HG02610 (cell line): ENCODE measurements at regions not wholly inside any gene's neighbourhood (a gene's known extent, or its start where the extent isn't known, plus 50 kb on each side); places are given as distances from the start of the nearest gene placed in this dataset.
"Not testable (repeated sequence)": the region's sequence is repeated elsewhere in the genome, so short reads cannot be mapped to it uniquely, and the experiment has no call there.

ENCODE experiments used
- ATAC-seq: cut with Tn5 transposase; IDR thresholded peaks from one replicate; pipeline ENCODE4 v1.9.1; 2021; ENCODE audit warnings: mild to moderate bottlenecking, moderate library complexity; ENCODE audit not compliant: unreplicated experiment

GRCh38 chr10:52368725-52369124 is 54.6 kb downstream of the DKK1 start:
- no peak for ATAC-seq

DNA sequence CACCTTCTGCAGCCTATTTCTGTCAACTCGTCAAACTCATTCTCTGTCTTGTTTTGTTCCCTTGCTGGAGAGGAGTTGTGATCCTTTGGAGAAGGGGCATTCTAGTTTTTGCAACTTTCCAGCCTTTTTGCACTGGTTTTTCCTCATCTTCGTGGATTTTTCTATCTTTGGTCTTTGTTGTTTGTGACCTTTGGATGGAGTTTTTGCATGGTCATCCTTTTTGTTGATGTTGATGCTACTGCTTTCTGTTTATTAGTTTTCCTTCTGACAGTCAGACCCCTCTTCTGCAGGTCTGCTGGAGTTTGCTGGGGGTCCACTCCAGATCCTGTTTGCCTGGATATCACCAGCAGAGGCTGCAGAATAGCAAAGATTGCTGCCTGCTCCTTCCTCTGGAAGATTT is 60.1 kb downstream of the DKK1 start:
- ATAC-seq = not testable (repeated sequence)

GRCh38 chr10:52376694-52377354 is 62.7 kb downstream of the DKK1 start:
- ATAC-seq = no peak

GRCh38 chr10:52378124-52378523 is 64.0 kb downstream of the DKK1 start:
- no peak for ATAC-seq

GRCh38 chr10:52379287-52379686 is 65.2 kb downstream of the DKK1 start:
- ATAC-seq = no peak

DNA sequence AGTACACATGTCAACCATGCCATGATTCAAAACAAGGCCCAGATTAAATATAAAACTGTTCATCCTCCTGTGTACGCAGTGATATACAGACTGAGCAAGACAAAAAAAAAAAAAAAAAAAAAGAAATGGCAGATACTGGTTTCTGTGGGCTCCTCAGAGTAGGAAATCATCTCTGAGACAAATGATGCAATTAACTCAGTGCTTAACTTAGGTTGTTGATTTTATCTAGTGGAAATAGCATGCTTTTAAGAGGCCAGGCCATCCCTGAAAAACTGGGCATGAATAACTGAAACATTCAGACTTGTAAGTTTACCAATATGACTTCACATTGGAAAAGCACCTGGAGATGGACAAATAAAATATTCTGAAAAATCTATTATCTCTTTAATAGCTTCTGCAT is 69.0 kb downstream of the DKK1 start:
- ATAC-seq = no peak

GRCh38 chr10:52387744-52388143 is 73.7 kb downstream of the DKK1 start:
- ATAC-seq = no peak

DNA sequence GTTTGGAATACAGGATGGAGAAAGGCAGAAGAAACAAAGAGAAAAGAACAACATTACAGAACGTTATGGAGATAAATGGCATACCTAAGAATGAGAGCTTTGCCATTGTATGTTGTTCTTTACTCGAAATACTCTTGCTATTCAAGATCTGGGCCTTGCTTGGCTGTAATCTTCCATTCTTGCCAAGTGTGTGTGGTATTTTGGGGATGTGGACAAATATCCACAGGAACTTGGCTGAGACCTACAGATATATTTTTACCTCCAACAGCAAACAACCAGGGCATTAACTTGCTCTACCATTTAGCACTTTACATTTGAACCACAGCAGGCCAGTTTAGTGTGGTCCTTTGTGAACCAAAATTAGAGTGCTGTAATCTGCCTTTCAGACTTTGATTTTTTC is 76.3 kb downstream of the DKK1 start:
- ATAC-seq = no peak

- no peak for ATAC-seq
Observed at GRCh38 chr10:52391927-52392602, 78.0 kb downstream of the DKK1 start.

DNA sequence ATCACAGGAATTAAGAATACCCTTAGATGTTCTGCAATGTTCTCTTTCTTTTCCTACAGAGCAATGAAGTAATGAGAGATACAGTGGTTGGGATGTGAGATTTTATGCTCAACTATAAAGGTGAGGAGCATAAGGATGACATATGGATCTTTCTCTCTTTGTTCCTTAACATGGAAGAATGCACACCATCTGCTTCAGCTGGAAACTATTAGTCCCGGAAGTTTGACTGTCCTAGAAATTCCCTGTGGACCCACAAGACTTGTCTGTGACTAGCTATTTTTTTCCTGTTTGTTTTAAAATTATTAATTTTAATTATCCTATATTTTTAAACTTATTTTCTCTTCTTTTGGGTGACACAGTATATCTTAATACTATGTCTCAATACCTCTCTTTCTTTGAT is 80.2 kb downstream of the DKK1 start:
- ATAC-seq = no peak

GRCh38 chr10:52400562-52400961 is 86.5 kb downstream of the DKK1 start:
- ATAC-seq = no peak

DNA sequence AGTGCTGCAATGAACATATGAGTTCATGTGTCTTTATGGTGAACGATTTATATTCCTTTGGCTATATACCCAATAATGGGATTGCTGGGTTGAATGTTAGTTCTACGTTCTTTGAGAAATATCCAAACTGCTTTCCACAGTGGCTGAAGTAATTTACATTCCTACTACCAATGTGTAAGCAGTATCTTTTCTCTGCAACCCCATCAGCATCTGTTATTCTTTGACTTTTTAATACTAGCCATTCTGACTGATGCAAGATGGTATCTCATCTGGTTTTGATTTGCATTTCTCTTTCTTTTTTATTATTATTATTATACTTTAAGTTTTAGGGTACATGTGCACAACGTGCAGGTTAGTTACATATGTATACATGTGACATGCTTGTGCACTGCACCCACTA is 89.7 kb downstream of the DKK1 start:
- ATAC-seq = not testable (repeated sequence)

- no peak for ATAC-seq
Observed at GRCh38 chr10:52409195-52409594, 95.1 kb downstream of the DKK1 start.

DNA sequence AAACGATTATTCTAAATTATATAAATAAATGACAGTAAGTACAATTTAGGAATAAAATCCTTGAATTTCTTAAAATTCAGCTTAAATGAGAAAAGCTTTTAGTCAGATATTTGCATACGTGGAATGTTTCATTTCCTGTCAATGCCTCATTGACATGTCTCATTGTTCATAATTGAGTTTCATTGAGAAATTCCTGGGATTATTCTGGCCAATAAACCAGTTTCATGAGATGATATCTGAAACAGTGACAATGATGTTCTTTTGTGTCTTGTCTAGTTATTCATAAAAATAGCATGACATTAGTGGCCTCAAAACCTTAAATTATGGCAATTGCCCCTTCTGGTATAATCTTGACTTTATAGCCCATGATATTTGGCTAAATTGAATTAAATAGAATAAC is 95.8 kb downstream of the DKK1 start:
- no peak for ATAC-seq

- ATAC-seq = no peak
Observed at GRCh38 chr10:52410916-52411315, 96.8 kb downstream of the DKK1 start.

DNA sequence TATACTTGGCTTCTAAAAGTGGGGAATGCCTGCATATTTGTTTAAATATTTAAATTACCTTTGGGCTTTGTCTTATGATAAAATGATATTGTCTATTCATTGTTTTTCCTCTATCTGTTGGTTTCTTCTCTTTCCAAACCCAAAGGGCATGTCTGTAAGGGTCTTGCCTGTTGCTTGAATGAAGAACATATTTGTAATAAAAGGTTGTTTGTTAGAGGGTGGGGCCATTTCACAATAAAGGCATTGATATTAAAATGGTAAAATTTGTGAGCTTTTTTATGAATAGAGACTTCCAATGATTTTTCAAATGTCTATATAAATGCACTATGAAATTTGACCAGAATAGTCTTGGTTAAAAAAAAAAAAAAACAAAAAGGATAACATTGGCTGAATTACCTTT is 105.2 kb downstream of the DKK1 start:
- ATAC-seq = no peak

- no peak for ATAC-seq
Observed at GRCh38 chr10:52420656-52421055, 106.6 kb downstream of the DKK1 start.

- ATAC-seq = no peak
Observed at GRCh38 chr10:52423369-52423768, 109.3 kb downstream of the DKK1 start.

DNA sequence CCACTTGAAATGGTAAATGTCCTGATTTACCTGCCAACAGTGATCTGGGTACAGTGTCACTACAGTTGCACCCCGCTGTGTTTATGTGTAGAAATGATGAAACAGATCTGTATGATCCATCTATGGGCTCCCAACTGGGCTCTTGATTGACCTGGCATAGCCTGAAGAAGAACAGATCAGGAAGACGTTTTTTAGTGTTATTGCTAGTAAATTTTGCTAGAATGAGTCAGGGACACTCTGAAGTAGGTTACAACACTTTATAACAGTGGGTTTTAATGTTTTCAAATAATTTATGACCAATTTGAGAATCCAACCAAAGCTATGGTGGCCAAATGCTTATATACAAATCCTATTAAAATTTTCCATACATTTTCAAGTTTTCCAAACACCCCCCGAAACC is 110.3 kb downstream of the DKK1 start:
- no peak for ATAC-seq

GRCh38 chr10:52434734-52435133 is 120.7 kb downstream of the DKK1 start:
- ATAC-seq = no peak

DNA sequence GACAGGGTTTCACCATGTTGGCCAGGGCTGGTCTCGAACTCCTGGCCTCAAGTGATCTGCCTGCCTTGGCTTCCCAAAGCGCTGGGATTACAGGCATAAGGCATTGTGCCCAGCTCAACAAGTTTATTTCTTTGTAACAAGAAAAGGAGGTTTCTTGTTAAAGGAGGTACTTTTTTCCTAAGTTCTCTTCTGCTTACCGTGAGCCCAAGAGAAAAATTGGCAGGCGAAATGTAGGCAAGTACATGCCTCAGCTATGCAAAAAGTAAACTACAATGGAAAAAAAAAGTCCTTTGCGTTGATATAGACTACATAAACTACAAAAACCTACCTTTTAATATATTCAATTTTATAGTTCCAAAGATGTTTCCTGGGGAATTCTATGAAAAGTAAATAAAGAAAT is 122.6 kb downstream of the DKK1 start:
- ATAC-seq = no peak

DNA sequence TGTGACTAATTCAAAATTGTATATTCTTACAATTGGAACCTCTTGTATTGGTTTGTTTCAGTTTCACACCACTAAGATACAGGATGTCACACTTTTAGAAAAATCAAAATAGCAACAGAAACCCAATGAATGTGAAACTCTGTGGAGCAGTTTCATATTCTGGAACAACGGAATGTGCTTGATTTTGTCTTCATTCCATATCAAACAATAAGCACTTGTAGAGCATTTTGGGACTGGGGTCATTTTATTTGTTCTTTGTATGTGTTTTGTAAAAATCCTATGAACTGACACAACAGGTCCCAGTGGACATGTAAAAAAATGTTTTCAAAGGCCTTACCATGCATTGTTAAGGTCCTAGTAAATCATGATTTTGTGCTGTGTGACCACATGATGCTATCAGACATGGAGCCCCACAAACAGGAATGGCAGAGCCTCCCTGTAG is 123.1 kb downstream of the DKK1 start:
- ATAC-seq = peak; percentile 96

- ATAC-seq = no peak
Observed at GRCh38 chr10:52438119-52438518, 124.0 kb downstream of the DKK1 start.
